ENCODE measurements at regions not wholly inside any gene's neighbourhood (a gene's known extent, or its start where the extent isn't known, plus 50 kb on each side); places are given as distances from the start of the nearest gene placed in this dataset.

- H3K79me2 ChIP-seq (ENCODE audit: insufficient read depth, low read length) = no peaks in the 10 kb centered on the region
- ChIA-PET POLR2A (no interaction called here), CTCF (interaction anchor here (0.9 kb wide), 1 partner anchor 23 kb away, joined by 3 read pairs; no protein-coding TSS in a partner anchor), RAD21 (ENCODE audit: low non-redundant PET in 1 of 2, low total read pairs in 2 of 2, uncharacterized antibody in 2 of 2, unreplicated experiment in 2 of 2) (no interaction called here)
- H3K9me2 ChIP-seq (ENCODE audit: insufficient read depth) = no peaks in the 10 kb centered on the region
- H3K27me3 ChIP-seq (ENCODE audit: insufficient read depth, low read length) = no peaks in the 10 kb centered on the region
- no peak overlapping the region for H3K9ac ChIP-seq (ENCODE audit: low read length)
- no peak overlapping the region for H3K27ac ChIP-seq (ENCODE audit: low read depth, low read length)
- TF ChIP-seq REST (IDR thresholded peaks at IDR 0.05; ENCODE audit: low read depth) = no peak
- no peak for TF ChIP-seq SIN3A (IDR thresholded peaks at IDR 0.05; ENCODE audit: low read depth)
- TF ChIP-seq ELF1 (IDR thresholded peaks at IDR 0.05; ENCODE audit: borderline replicate concordance, low read depth) = no peak
- TF ChIP-seq ATF3 (IDR thresholded peaks at IDR 0.05) = no peak
- no peak for TF ChIP-seq EZH2phosphoT487 (IDR thresholded peaks at IDR 0.05; ENCODE audit: borderline replicate concordance)
- DNase-seq (ENCODE audit: low read depth, low spot score) (no peak), ATAC-seq (no peak)
- H3K4me1 ChIP-seq (ENCODE audit: control insufficient read depth in 1 of 2, insufficient read depth in 2 of 2, low read length in 2 of 2) = no peaks in the 10 kb centered on the region
- H3K4me2 ChIP-seq (ENCODE audit: low read length) = no peak overlapping the region
- no peak overlapping the region for H3K4me3 ChIP-seq (replicated peaks in 1 of 2; ENCODE audit: low read depth in 1 of 2, low read length in 2 of 2)
- intact Hi-C loops (cut with micrococcal nuclease) = no loop called here
- BruUV-seq (replicated peaks) = no TSS peak
- H3K36me3 ChIP-seq (ENCODE audit: control insufficient read depth in 1 of 2, insufficient read depth in 2 of 2, low read length in 2 of 2) = no peaks in the 10 kb centered on the region
- H4K20me1 ChIP-seq (ENCODE audit: insufficient read depth) = no peaks in the 10 kb centered on the region
- no peaks in the 10 kb centered on the region; a peak in 1 of 4 replicates for H3K9me3 ChIP-seq (ENCODE audit: control insufficient read depth in 1 of 2, insufficient read depth in 1 of 2, low read depth in 1 of 2, low read length in 2 of 2)
- no peak overlapping the region for H2AFZ ChIP-seq (ENCODE audit: low read depth, low read length, poor library complexity, severe bottlenecking)
Observed at GRCh38 chr11:56817661-56818060, 69.2 kb upstream of the OR9G4 start.

- no peak overlapping the region for H3K27ac ChIP-seq (ENCODE audit: low read depth, low read length)
- no peaks in the 10 kb centered on the region for H3K4me1 ChIP-seq (ENCODE audit: control insufficient read depth in 1 of 2, insufficient read depth in 2 of 2, low read length in 2 of 2)
- POLR2A ChIA-PET = no interaction called here
- RAD21 ChIA-PET (ENCODE audit: low non-redundant PET in 1 of 2, low total read pairs in 2 of 2, uncharacterized antibody in 2 of 2, unreplicated experiment in 2 of 2) = no interaction called here
- H3K4me2 ChIP-seq (ENCODE audit: low read length) = no peak overlapping the region
- no peaks in the 10 kb centered on the region for H3K79me2 ChIP-seq (ENCODE audit: insufficient read depth, low read length)
- H3K9me3 ChIP-seq (ENCODE audit: control insufficient read depth in 1 of 2, insufficient read depth in 1 of 2, low read depth in 1 of 2, low read length in 2 of 2) = no peaks in the 10 kb centered on the region; a peak in 1 of 4 replicates
- CTCF ChIA-PET = no interaction called here
- H2AFZ ChIP-seq (ENCODE audit: low read depth, low read length, poor library complexity, severe bottlenecking) = no peak overlapping the region
- no peak overlapping the region for H3K9ac ChIP-seq (ENCODE audit: low read length)
- no peaks in the 10 kb centered on the region for H3K27me3 ChIP-seq (ENCODE audit: insufficient read depth, low read length)
- intact Hi-C loops (cut with micrococcal nuclease) = no loop called here
- ATAC-seq (no peak), DNase-seq (ENCODE audit: low read depth, low spot score) (no peak)
- no peak overlapping the region for H3K4me3 ChIP-seq (replicated peaks in 1 of 2; ENCODE audit: low read depth in 1 of 2, low read length in 2 of 2)
- TF ChIP-seq CBX3 (IDR thresholded peaks at IDR 0.05; ENCODE audit: low read depth) (no peak), MAX (IDR thresholded peaks at IDR 0.05) (no peak), YY1 (IDR thresholded peaks at IDR 0.05; ENCODE audit: extremely low read depth, insufficient replicate concordance, low read depth, low read length) (no peak), JUND (IDR thresholded peaks at IDR 0.05) (no peak), POLR2A (IDR thresholded peaks at IDR 0.05; ENCODE audit: borderline replicate concordance, extremely low read depth, insufficient read depth, insufficient read length) (no peak), CTCF (IDR thresholded peaks at IDR 0.05 in 2 of 3, conservative IDR thresholded peaks at IDR 0.05 in 1 of 3; ENCODE audit: borderline replicate concordance in 1 of 3, insufficient read depth in 1 of 3, low read depth in 2 of 3, low read length in 2 of 3) (no peak), ELF1 (IDR thresholded peaks at IDR 0.05; ENCODE audit: borderline replicate concordance, low read depth) (no peak)
- H3K36me3 ChIP-seq (ENCODE audit: control insufficient read depth in 1 of 2, insufficient read depth in 2 of 2, low read length in 2 of 2) = no peaks in the 10 kb centered on the region
- BruUV-seq (replicated peaks) = no TSS peak
- no peaks in the 10 kb centered on the region for H4K20me1 ChIP-seq (ENCODE audit: insufficient read depth)
- H3K9me2 ChIP-seq (ENCODE audit: insufficient read depth) = no peaks in the 10 kb centered on the region
Observed at GRCh38 chr11:56816259-56816658, 67.8 kb upstream of the OR9G4 start.

Data from HCT116 (cell line).